B cell (primary cell): ENCODE measurements at regions not wholly inside any gene's neighbourhood (a gene's known extent, or its start where the extent isn't known, plus 50 kb on each side); places are given as distances from the start of the nearest gene placed in this dataset.

Experiments
- ATAC-seq: fragments of 200-7000 bp; cut with Tn5 transposase; one replicate; pipeline ENCODE4 v1.10.0; 2021; ENCODE audit warnings: low read depth, mild to moderate bottlenecking, moderate number of reproducible peaks, moderate library complexity
- CTCF ChIA-PET: fragments of 350-600 bp; sonication (Branson Sonifier 250); formaldehyde crosslinking; loops from one replicate; lab custom pipeline; 2021; ENCODE audit warnings: antibody characterized with exemption, inconsistent platforms; lab: Charles Lee
- POLR2A ChIA-PET: fragments of 350-600 bp; sonication (Branson Sonifier 250); formaldehyde crosslinking; loops from one replicate; lab custom pipeline; 2021; ENCODE audit warnings: antibody characterized with exemption; lab: Charles Lee
- DNase-seq: peaks from one replicate; pipeline ENCODE4 v3.0.0; 2013
- H2AFZ ChIP-seq: 2 replicates; pipeline ENCODE4 v1.6.1; 2012; ENCODE audit warnings: mild to moderate bottlenecking, low read depth, low read length; ENCODE audit not compliant: insufficient read depth, poor library complexity, severe bottlenecking
- H3K27ac ChIP-seq, 2 donors: 1 replicate in 1 of 2; 2 replicates in 1 of 2; pipeline ENCODE4 v1.5.1; 2012 to 2013; ENCODE audit warnings: low read length in 2 of 2, mild to moderate bottlenecking in 2 of 2, moderate library complexity in 1 of 2
- H3K27me3 ChIP-seq, 4 experiments: fragments of 200-600 bp in 1 of 4; sonication (generic) in 1 of 4; replicated peaks in 1 of 4; 1 replicate in 2 of 4; 2 replicates in 2 of 4; pipeline versions ENCODE4 v1.6.1 to v1.7.0; 2013 to 2016; ENCODE audit warnings: low read length in 3 of 4, mild to moderate bottlenecking in 2 of 4, mixed read lengths in 1 of 4, moderate library complexity in 1 of 4; ENCODE audit not compliant: insufficient read depth in 4 of 4, control insufficient read depth in 3 of 4; ENCODE audit errors: control extremely low read depth in 1 of 4
- H3K36me3 ChIP-seq, 2 experiments: replicated peaks in 1 of 2; 1 replicate in 1 of 2; 2 replicates in 1 of 2; pipeline versions ENCODE4 v1.6.1 to v1.7.1; 2013; ENCODE audit warnings: low read length in 1 of 2; ENCODE audit not compliant: insufficient read depth in 2 of 2, control insufficient read depth in 1 of 2; ENCODE audit errors: control extremely low read depth in 1 of 2, extremely low read depth in 1 of 2
- H3K4me1 ChIP-seq, 2 donors: fragments of 200-600 bp in 1 of 2; sonication (generic) in 1 of 2; 1 replicate in 1 of 2; 2 replicates in 1 of 2; pipeline versions ENCODE4 v1.5.1 to v1.6.1; 2013 to 2017; ENCODE audit warnings: low read length in 2 of 2; ENCODE audit not compliant: control insufficient read depth in 2 of 2, insufficient read depth in 2 of 2
- H3K4me2 ChIP-seq: replicated peaks from 2 replicates; pipeline ENCODE3; 2012; ENCODE audit warnings: mild to moderate bottlenecking, low read depth, low read length; ENCODE audit not compliant: poor library complexity, severe bottlenecking
- H3K4me3 ChIP-seq, 5 experiments: fragments of 200-600 bp in 1 of 5; sonication (generic) in 1 of 5; 1 replicate in 3 of 5; 2 replicates in 2 of 5; pipeline versions ENCODE4 v1.5.1 to v1.7.0; 2011 to 2016; ENCODE audit warnings: low read length in 4 of 5, mild to moderate bottlenecking in 4 of 5, low read depth in 2 of 5, control low read depth in 1 of 5, moderate library complexity in 1 of 5; ENCODE audit not compliant: insufficient read depth in 1 of 5; ENCODE audit errors: control extremely low read depth in 1 of 5, extremely low read depth in 1 of 5
- H3K79me2 ChIP-seq: fragments of 200-600 bp; sonication (generic); one replicate; pipeline ENCODE4 v1.6.0; 2016; ENCODE audit warnings: low read length; ENCODE audit not compliant: control insufficient read depth, insufficient read depth
- H3K9ac ChIP-seq: fragments of 200-600 bp; sonication (generic); 2 replicates; pipeline ENCODE4 v1.6.1; 2017; ENCODE audit warnings: mild to moderate bottlenecking, low read length, moderate library complexity
- H3K9me3 ChIP-seq, 3 donors: one replicate each; pipeline versions ENCODE4 v1.6.1 to v1.7.1; 2013; ENCODE audit warnings: low read length in 2 of 3; ENCODE audit not compliant: control insufficient read depth in 2 of 3, insufficient read depth in 1 of 3; ENCODE audit errors: control extremely low read depth in 1 of 3
- H4K20me1 ChIP-seq: 2 replicates; pipeline ENCODE4 v1.6.0; 2012; ENCODE audit warnings: mild to moderate bottlenecking, low read length; ENCODE audit not compliant: insufficient read depth, control insufficient read depth, poor library complexity, severe bottlenecking
- H3K27ac Mint-ChIP-seq: one replicate; pipeline ENCODE4 v1.8.0; 2021; ENCODE audit warnings: mixed read lengths
- H3K27me3 Mint-ChIP-seq: one replicate; pipeline ENCODE4 v1.8.0; 2021; ENCODE audit warnings: mixed read lengths
- H3K4me1 Mint-ChIP-seq: one replicate; pipeline ENCODE4 v1.8.0; 2021; ENCODE audit warnings: mixed read lengths
- H3K4me3 Mint-ChIP-seq: one replicate; pipeline ENCODE4 v1.8.0; 2021; ENCODE audit warnings: mixed read lengths
- H3K9me3 Mint-ChIP-seq: one replicate; pipeline ENCODE4 v1.8.0; 2022; ENCODE audit warnings: mixed read lengths; ENCODE audit not compliant: insufficient read depth
- CTCF ChIP-seq: fragments of 200-600 bp; IDR thresholded peaks from one replicate; pipeline ENCODE4 v1.8.0; 2022; ENCODE audit warnings: antibody characterized with exemption, mild to moderate bottlenecking
- EZH2 ChIP-seq: IDR thresholded peaks from 2 replicates; pipeline ENCODE4 v1.6.1; 2012; ENCODE audit warnings: borderline replicate concordance, low read depth, mild to moderate bottlenecking, moderate library complexity, low read length; ENCODE audit not compliant: insufficient read depth, poor library complexity, severe bottlenecking
- WGBS: methylation state at CpG from one replicate; pipeline ENCODE4 v1.1.5; 2013; ENCODE audit warnings: missing lambda C conversion rate; ENCODE audit not compliant: insufficient coverage; 5-methylcytosine and 5-hydroxymethylcytosine counted together
- intact Hi-C: fragments of 100-400 bp; cut with micrococcal nuclease; formaldehyde crosslinking; loops from one replicate; pipeline ENCODE4 v1.10.0; 2022

- CTCF ChIA-PET = no interaction called here
- no peak overlapping the region for H3K27ac Mint-ChIP-seq
Observed at GRCh38 chr12:61797266-61797665, 462.9 kb upstream of the USP15 start.

GRCh38 chr12:61798778-61799177, 461.4 kb upstream of the USP15 start:
- intact Hi-C loops = no loop called here
- no peak overlapping the region for H3K4me3 Mint-ChIP-seq
- ChIA-PET CTCF (no interaction called here), POLR2A (no interaction called here)
- H3K27me3 Mint-ChIP-seq = no peaks in the 10 kb centered on the region
- TF ChIP-seq EZH2 = no peak
- TF ChIP-seq CTCF = no peak
- Histone ChIP-seq H4K20me1 (no peaks in the 10 kb centered on the region), H3K4me1 (no peaks in the 10 kb centered on the region), H2AFZ (no peak overlapping the region), H3K4me3 (no peak overlapping the region), H3K79me2 (no peaks in the 10 kb centered on the region), H3K9me3 (no peaks in the 10 kb centered on the region), H3K36me3 (no peaks in the 10 kb centered on the region), H3K27me3 (no peaks in the 10 kb centered on the region), H3K4me2 (no peak overlapping the region), H3K9ac (no peak overlapping the region), H3K27ac (no peak overlapping the region)
- H3K4me1 Mint-ChIP-seq = no peaks in the 10 kb centered on the region
- ATAC-seq (no peak), DNase-seq (no peak)
- peaks cover 5% of the 10 kb centered on the region for H3K9me3 Mint-ChIP-seq
- no peak overlapping the region for H3K27ac Mint-ChIP-seq

More at GRCh38 chr12:61797266-61797665, 462.9 kb upstream of the USP15 start:
- Histone ChIP-seq H3K9me3 (no peaks in the 10 kb centered on the region), H4K20me1 (no peaks in the 10 kb centered on the region), H3K4me2 (no peak overlapping the region), H3K4me3 (no peak overlapping the region), H2AFZ (no peak overlapping the region), H3K9ac (no peak overlapping the region), H3K27ac (no peak overlapping the region), H3K36me3 (no peaks in the 10 kb centered on the region), H3K4me1 (no peaks in the 10 kb centered on the region), H3K79me2 (no peaks in the 10 kb centered on the region), H3K27me3 (no peaks in the 10 kb centered on the region)
- intact Hi-C loops = no loop called here
- no peak overlapping the region for H3K4me3 Mint-ChIP-seq
- H3K9me3 Mint-ChIP-seq = peaks cover 5% of the 10 kb centered on the region
- H3K4me1 Mint-ChIP-seq = no peaks in the 10 kb centered on the region
- H3K27me3 Mint-ChIP-seq = no peaks in the 10 kb centered on the region
- ATAC-seq = no peak
- no peak for TF ChIP-seq EZH2
- no peak for TF ChIP-seq CTCF
- POLR2A ChIA-PET = no interaction called here
- 0% methylated on average over 1 of the region's 1 CpG for WGBS
- no peak for DNase-seq
